Activated B cell treated with CpG ODN at 0.5 μM for 24 hours (primary cell): ENCODE measurements at regions not wholly inside any gene's neighbourhood (a gene's known extent, or its start where the extent isn't known, plus 50 kb on each side); places are given as distances from the start of the nearest gene placed in this dataset.

Experiments used
- ATAC-seq: fragments of 200-7000 bp; cut with Tn5 transposase; one replicate; pipeline ENCODE4 v1.10.0; 2021; ENCODE audit warnings: low read depth, mild to moderate bottlenecking, moderate library complexity
- CTCF ChIA-PET: fragments of 350-600 bp; sonication (Branson Sonifier 250); formaldehyde crosslinking; loops from one replicate; lab custom pipeline; 2021; ENCODE audit warnings: antibody characterized with exemption; lab: Charles Lee
- POLR2A ChIA-PET: fragments of 350-600 bp; sonication (Branson Sonifier 250); formaldehyde crosslinking; loops from one replicate; lab custom pipeline; 2021; ENCODE audit warnings: antibody characterized with exemption; lab: Charles Lee
- DNase-seq: peaks from one replicate; pipeline ENCODE4 v3.0.0; 2022
- H3K27ac Mint-ChIP-seq: one replicate; pipeline ENCODE4 v1.8.0; 2020; ENCODE audit warnings: mixed read lengths
- H3K27me3 Mint-ChIP-seq: one replicate; pipeline ENCODE4 v1.8.0; 2021; ENCODE audit warnings: mixed read lengths
- H3K36me3 Mint-ChIP-seq: one replicate; pipeline ENCODE4 v1.8.0; 2021; ENCODE audit warnings: low read depth, mixed read lengths
- H3K4me1 Mint-ChIP-seq: one replicate; pipeline ENCODE4 v1.8.0; 2021; ENCODE audit warnings: mixed read lengths
- H3K4me3 Mint-ChIP-seq: one replicate; pipeline ENCODE4 v1.8.0; 2020; ENCODE audit warnings: mild to moderate bottlenecking, mixed read lengths
- H3K9me3 Mint-ChIP-seq: one replicate; pipeline ENCODE4 v1.8.0; 2020; ENCODE audit warnings: mixed read lengths
- CTCF ChIP-seq: fragments of 200-600 bp; IDR thresholded peaks from one replicate; pipeline ENCODE4 v1.8.0; 2022; ENCODE audit warnings: antibody characterized with exemption, mild to moderate bottlenecking
- intact Hi-C: fragments of 100-400 bp; cut with micrococcal nuclease; formaldehyde crosslinking; loops from one replicate; pipeline ENCODE4 v1.15.1; 2024

- Mint-ChIP-seq H3K4me3 (no peak overlapping the region), H3K27me3 (no peaks in the 10 kb centered on the region), H3K9me3 (peaks cover 8% of the 10 kb centered on the region), H3K36me3 (no peaks in the 10 kb centered on the region), H3K4me1 (no peaks in the 10 kb centered on the region), H3K27ac (no peak overlapping the region)
- TF ChIP-seq CTCF, result no peak
- DNase-seq (no peak), ATAC-seq (no peak)
- CTCF ChIA-PET, result no interaction called here
- POLR2A ChIA-PET, result no interaction called here
- intact Hi-C loops, result no loop called here
These were observed 891.9 kb upstream of the CADM2 start for GRCh38 chr3:84066915-84067314.

DNA sequence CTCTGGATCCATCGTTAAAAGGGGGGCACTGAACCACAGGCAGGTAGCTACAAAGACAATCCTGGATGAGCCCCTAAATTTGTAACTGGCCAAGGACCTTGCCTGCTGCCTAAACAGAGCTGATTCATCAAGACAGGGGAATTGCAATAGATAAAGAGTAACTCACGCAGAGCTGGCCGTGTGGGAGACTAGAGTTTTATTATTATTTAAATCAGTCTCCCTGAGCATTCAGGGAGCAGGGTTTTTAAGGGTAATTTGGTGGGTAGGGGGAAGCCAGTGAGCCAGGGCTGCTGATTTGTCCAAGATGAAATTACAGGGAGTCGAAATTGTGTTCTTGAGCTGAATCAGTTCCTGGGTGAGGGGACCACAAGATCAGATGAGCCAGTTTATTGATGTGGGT is 885.1 kb upstream of the CADM2 start:
- H3K4me3 Mint-ChIP-seq, result no peak overlapping the region
- no peaks in the 10 kb centered on the region for H3K27me3 Mint-ChIP-seq
- ChIA-PET CTCF (interaction anchor here (0.7 kb wide), 1 partner anchor 800 kb away, joined by 3 read pairs; no protein-coding TSS in a partner anchor), POLR2A (no interaction called here)
- H3K4me1 Mint-ChIP-seq, result no peaks in the 10 kb centered on the region
- no peak for ATAC-seq
- H3K27ac Mint-ChIP-seq, result no peak overlapping the region
- H3K9me3 Mint-ChIP-seq, result peaks cover 3% of the 10 kb centered on the region
- no peak for DNase-seq
- no peaks in the 10 kb centered on the region for H3K36me3 Mint-ChIP-seq
- intact Hi-C loops, result no loop called here
- TF ChIP-seq CTCF, result no peak

- Mint-ChIP-seq H3K36me3 (no peaks in the 10 kb centered on the region), H3K4me3 (no peak overlapping the region), H3K27ac (no peak overlapping the region), H3K27me3 (no peaks in the 10 kb centered on the region), H3K4me1 (no peaks in the 10 kb centered on the region), H3K9me3 (peaks cover 3% of the 10 kb centered on the region)
- no peak for TF ChIP-seq CTCF
- CTCF ChIA-PET, result no interaction called here
- intact Hi-C loops, result no loop called here
- no peak for ATAC-seq
- POLR2A ChIA-PET, result no interaction called here
- no peak for DNase-seq
These were observed 884.0 kb upstream of the CADM2 start for GRCh38 chr3:84074767-84075166.

DNA sequence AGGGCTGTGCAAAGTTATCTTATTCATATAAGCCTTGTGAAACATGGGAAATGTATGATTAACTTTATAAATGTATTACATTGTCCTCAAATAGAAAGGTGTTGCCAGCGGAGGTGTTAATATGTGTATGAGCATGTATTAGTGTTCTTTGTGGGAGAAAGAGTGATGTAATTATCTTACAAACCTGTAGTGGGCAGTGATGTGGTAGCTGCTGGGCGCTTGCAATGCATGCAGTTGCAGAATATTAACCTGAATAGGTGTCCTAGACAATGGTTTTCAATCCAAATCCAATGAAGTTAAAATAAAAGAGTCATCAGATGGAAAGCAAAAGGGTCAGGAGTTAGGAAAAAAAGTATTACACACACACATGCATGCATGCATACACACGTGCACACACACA is 881.3 kb upstream of the CADM2 start:
- intact Hi-C loops, result no loop called here
- no peaks in the 10 kb centered on the region for H3K4me1 Mint-ChIP-seq
- peaks cover 3% of the 10 kb centered on the region for H3K9me3 Mint-ChIP-seq
- no peak overlapping the region for H3K4me3 Mint-ChIP-seq
- ChIA-PET POLR2A (no interaction called here), CTCF (no interaction called here)
- H3K36me3 Mint-ChIP-seq, result no peaks in the 10 kb centered on the region
- DNase-seq (no peak), ATAC-seq (no peak)
- no peaks in the 10 kb centered on the region for H3K27me3 Mint-ChIP-seq
- H3K27ac Mint-ChIP-seq, result no peak overlapping the region
- TF ChIP-seq CTCF, result no peak

GRCh38 chr3:84082726-84083125 is 876.1 kb upstream of the CADM2 start:
- no peak overlapping the region for H3K27ac Mint-ChIP-seq
- ChIA-PET POLR2A (no interaction called here), CTCF (no interaction called here)
- H3K27me3 Mint-ChIP-seq, result no peaks in the 10 kb centered on the region
- intact Hi-C loops, result no loop called here
- H3K9me3 Mint-ChIP-seq, result peaks cover 3% of the 10 kb centered on the region
- ATAC-seq, result no peak
- no peak for DNase-seq
- no peak overlapping the region for H3K4me3 Mint-ChIP-seq
- no peak for TF ChIP-seq CTCF
- no peaks in the 10 kb centered on the region for H3K36me3 Mint-ChIP-seq
- H3K4me1 Mint-ChIP-seq, result no peaks in the 10 kb centered on the region
